Small intestine (tissue), 7 donors: ENCODE measurements at regions not wholly inside any gene's neighbourhood (a gene's known extent, or its start where the extent isn't known, plus 50 kb on each side); places are given as distances from the start of the nearest gene placed in this dataset.

Source experiments
- DNase-seq, 2 donors: peaks; one replicate each; pipeline versions ENCODE4 v3.0.0 to v3.0.0-alpha.2; 2013
- FAIRE-seq: peaks from 2 replicates; lab custom pipeline; 2012; peaks lifted over from hg19 to GRCh38; lab: Jason Lieb, UNC
- H3K27ac ChIP-seq, 3 donors: one replicate each; pipeline ENCODE4 v1.5.1; 2013; ENCODE audit warnings: low read length in 2 of 3, mild to moderate bottlenecking in 2 of 3, control low read depth in 1 of 3, inconsistent platforms in 1 of 3, low read depth in 1 of 3, moderate library complexity in 1 of 3
- H3K27me3 ChIP-seq, 3 donors: one replicate each; pipeline ENCODE4 v1.6.1; 2013; ENCODE audit warnings: low read length in 3 of 3, inconsistent platforms in 1 of 3; ENCODE audit not compliant: control insufficient read depth in 3 of 3, insufficient read depth in 3 of 3
- H3K36me3 ChIP-seq, 3 donors: one replicate each; pipeline ENCODE4 v1.6.1; 2013; ENCODE audit warnings: low read length in 3 of 3, inconsistent platforms in 1 of 3, low read depth in 1 of 3, mild to moderate bottlenecking in 1 of 3, moderate library complexity in 1 of 3; ENCODE audit not compliant: control insufficient read depth in 3 of 3, insufficient read depth in 2 of 3
- H3K4me1 ChIP-seq, 3 donors: one replicate each; pipeline ENCODE4 v1.6.1; 2013; ENCODE audit warnings: low read length in 2 of 3, inconsistent platforms in 1 of 3, low read depth in 1 of 3, mild to moderate bottlenecking in 1 of 3, moderate library complexity in 1 of 3; ENCODE audit not compliant: control insufficient read depth in 3 of 3, insufficient read depth in 2 of 3
- H3K4me3 ChIP-seq, 3 donors: one replicate each; pipeline ENCODE4 v1.5.1; 2013; ENCODE audit warnings: low read length in 3 of 3, control low read depth in 1 of 3, inconsistent platforms in 1 of 3, low read depth in 1 of 3, mild to moderate bottlenecking in 1 of 3, moderate library complexity in 1 of 3
- H3K9me3 ChIP-seq, 2 donors: one replicate each; pipeline ENCODE4 v1.6.1; 2013; ENCODE audit warnings: low read depth in 1 of 2, low read length in 1 of 2; ENCODE audit not compliant: control insufficient read depth in 2 of 2, insufficient read depth in 1 of 2
- WGBS, 3 donors: extraction: QIAGEN DNeasy Blood & Tissue Kit; methylation state at CpG; one replicate each; pipeline ENCODE4 v1.1.7; 2013; 5-methylcytosine and 5-hydroxymethylcytosine counted together
- donor health status: healthy with polysubstance abuse.
- donor health status: control.
- donor health status: control.
- donor health status: Bipolar disorder and iron deficiency.
- donor health status: healthy.

- H3K4me3 ChIP-seq: no peak overlapping the region
- H3K9me3 ChIP-seq: peaks cover 0 to 3% of the 10 kb centered on the region in 2 donors
- H3K36me3 ChIP-seq: no peaks in the 10 kb centered on the region
- H3K27ac ChIP-seq: no peak overlapping the region
- 7 to 42% (median 37%) methylated on average over 4 of the region's 4 CpGs for WGBS, 3 donors
- DNase-seq: peak; percentile 31 to 67
- H3K4me1 ChIP-seq: peaks cover 7 to 28% (median 16%) of the 10 kb centered on the region in 3 donors
- FAIRE-seq: no peak
- no peaks in the 10 kb centered on the region for H3K27me3 ChIP-seq
Observed at GRCh38 chr18:70423988-70424387, 135.1 kb downstream of the SOCS6 start.

GRCh38 chr18:70423120-70423519 is 134.3 kb downstream of the SOCS6 start:
- FAIRE-seq (no peak), DNase-seq (peak in 1 of 2 donors; percentile 43)
- no peaks in the 10 kb centered on the region for H3K27me3 ChIP-seq
- no peaks in the 10 kb centered on the region for H3K36me3 ChIP-seq
- no peak overlapping the region for H3K4me3 ChIP-seq
- H3K27ac ChIP-seq: peak overlapping the region in 1 of 3 donors; percentile 81
- H3K4me1 ChIP-seq: peaks cover 7 to 32% (median 16%) of the 10 kb centered on the region in 3 donors
- WGBS, 3 donors: 42 to 48% (median 48%) methylated on average over 5 of the region's 5 CpGs
- H3K9me3 ChIP-seq: peaks cover 0 to 3% of the 10 kb centered on the region in 2 donors

GRCh38 chr18:70422391-70422965 is 133.6 kb downstream of the SOCS6 start:
- 26 to 53% (median 38%) methylated on average over 1 of the region's 1 CpG for WGBS, 3 donors

GRCh38 chr18:70421471-70422390 is 132.9 kb downstream of the SOCS6 start:
- Histone ChIP-seq H3K9me3 (peaks cover 0 to 3% of the 10 kb centered on the region in 2 donors), H3K4me1 (peaks cover 7 to 32% (median 16%) of the 10 kb centered on the region in 3 donors), H3K4me3 (no peak overlapping the region), H3K27ac (peak overlapping the region in 1 of 3 donors; percentile 63), H3K36me3 (no peaks in the 10 kb centered on the region), H3K27me3 (no peaks in the 10 kb centered on the region)
- WGBS, 3 donors: 57 to 61% (median 58%) methylated on average over 8 of the region's 8 CpGs
- no peak for FAIRE-seq
- DNase-seq: peak; percentile 42 to 96

More at GRCh38 chr18:70422391-70422965, 133.6 kb downstream of the SOCS6 start:
- H3K27ac ChIP-seq: peak overlapping the region in 1 of 3 donors; percentile 81
- peak; percentile 25 to 69 for DNase-seq
- H3K27me3 ChIP-seq: no peaks in the 10 kb centered on the region
- H3K9me3 ChIP-seq: peaks cover 0 to 3% of the 10 kb centered on the region in 2 donors
- peaks cover 7 to 32% (median 16%) of the 10 kb centered on the region in 3 donors for H3K4me1 ChIP-seq
- H3K4me3 ChIP-seq: no peak overlapping the region
- FAIRE-seq: no peak
- H3K36me3 ChIP-seq: no peaks in the 10 kb centered on the region

GRCh38 chr18:70420146-70420898 is 131.5 kb downstream of the SOCS6 start:
- H3K27ac ChIP-seq: no peak overlapping the region
- no peaks in the 10 kb centered on the region for H3K9me3 ChIP-seq
- DNase-seq (peak in 1 of 2 donors; percentile 13), FAIRE-seq (no peak)
- H3K27me3 ChIP-seq: no peaks in the 10 kb centered on the region
- WGBS, 3 donors: 41 to 55% (median 50%) methylated on average over 4 of the region's 4 CpGs
- H3K36me3 ChIP-seq: no peaks in the 10 kb centered on the region
- H3K4me1 ChIP-seq: peaks cover 7 to 32% (median 16%) of the 10 kb centered on the region in 3 donors
- H3K4me3 ChIP-seq: peak overlapping the region in 1 of 3 donors; percentile 9

GRCh38 chr18:70419526-70419925 is 130.7 kb downstream of the SOCS6 start:
- peak overlapping the region in 1 of 3 donors; percentile 22 for H3K27ac ChIP-seq
- no peaks in the 10 kb centered on the region for H3K36me3 ChIP-seq
- no peaks in the 10 kb centered on the region for H3K27me3 ChIP-seq
- 11 to 42% (median 27%) methylated on average over 3 of the region's 3 CpGs for WGBS, 3 donors
- no peaks in the 10 kb centered on the region for H3K9me3 ChIP-seq
- no peak overlapping the region for H3K4me3 ChIP-seq
- peaks cover 7 to 32% (median 16%) of the 10 kb centered on the region in 3 donors for H3K4me1 ChIP-seq
- FAIRE-seq (no peak), DNase-seq (peak; percentile 29 to 82)

- Histone ChIP-seq H3K27me3 (no peaks in the 10 kb centered on the region), H3K9me3 (no peaks in the 10 kb centered on the region), H3K4me1 (peaks cover 4 to 32% (median 16%) of the 10 kb centered on the region in 3 donors), H3K27ac (peak overlapping the region in 1 of 3 donors; percentile 22), H3K4me3 (no peak overlapping the region), H3K36me3 (no peaks in the 10 kb centered on the region)
- 39 to 61% (median 43%) methylated on average over 12 of the region's 12 CpGs for WGBS, 3 donors
- no peak for FAIRE-seq
- DNase-seq: no peak
Observed at GRCh38 chr18:70418546-70419311, 129.9 kb downstream of the SOCS6 start.
